Central memory CD8-positive, alpha-beta T cell (primary cell): ENCODE measurements at regions not wholly inside any gene's neighbourhood (a gene's known extent, or its start where the extent isn't known, plus 50 kb on each side); places are given as distances from the start of the nearest gene placed in this dataset.

Source experiments
- ATAC-seq: fragments of 150-1000 bp; cut with Tn5 transposase; replicated peaks from 2 replicates; pipeline ENCODE4 v1.10.0; 2022; ENCODE audit warnings: mild to moderate bottlenecking, moderate FRiP score, moderate number of reproducible peaks; ENCODE audit not compliant: poor library complexity, severe bottlenecking; ENCODE audit errors: extremely low read depth
- DNase-seq, 2 donors: peaks; one replicate each; pipeline ENCODE4 v3.0.0; 2021; ENCODE audit warnings: low spot score in 2 of 2
- H3K27ac Mint-ChIP-seq: one replicate; pipeline ENCODE4 v1.8.0; 2022; ENCODE audit warnings: low read depth, mild to moderate bottlenecking, moderate library complexity, mixed read lengths
- H3K27me3 Mint-ChIP-seq: one replicate; pipeline ENCODE4 v1.8.0; 2022; ENCODE audit warnings: mixed read lengths
- H3K36me3 Mint-ChIP-seq: one replicate; pipeline ENCODE4 v1.8.0; 2022; ENCODE audit warnings: mild to moderate bottlenecking, moderate library complexity, mixed read lengths; ENCODE audit not compliant: insufficient read depth
- H3K4me1 Mint-ChIP-seq: one replicate; pipeline ENCODE4 v1.8.0; 2022; ENCODE audit warnings: mixed read lengths
- H3K4me3 Mint-ChIP-seq: one replicate; pipeline ENCODE4 v1.8.0; 2022; ENCODE audit warnings: mild to moderate bottlenecking, moderate library complexity, mixed read lengths
- H3K9me3 Mint-ChIP-seq: one replicate; pipeline ENCODE4 v1.8.0; 2022; ENCODE audit warnings: mixed read lengths

- H3K27me3 Mint-ChIP-seq = peaks cover 7% of the 10 kb centered on the region
- ATAC-seq (no peak), DNase-seq (no peak)
- H3K27ac Mint-ChIP-seq = no peak overlapping the region
- no peaks in the 10 kb centered on the region for H3K4me1 Mint-ChIP-seq
- no peaks in the 10 kb centered on the region for H3K9me3 Mint-ChIP-seq
- H3K36me3 Mint-ChIP-seq = no peaks in the 10 kb centered on the region
- H3K4me3 Mint-ChIP-seq = no peak overlapping the region
Observed at GRCh38 chr5:2113348-2114131, 230.8 kb upstream of the IRX4 start.

- H3K36me3 Mint-ChIP-seq = no peaks in the 10 kb centered on the region
- ATAC-seq (no peak), DNase-seq (no peak)
- H3K27me3 Mint-ChIP-seq = peaks cover 7% of the 10 kb centered on the region
- no peaks in the 10 kb centered on the region for H3K4me1 Mint-ChIP-seq
- H3K27ac Mint-ChIP-seq = no peak overlapping the region
- H3K9me3 Mint-ChIP-seq = no peaks in the 10 kb centered on the region
- no peak overlapping the region for H3K4me3 Mint-ChIP-seq
Observed at GRCh38 chr5:2112173-2113025, 229.7 kb upstream of the IRX4 start.

GRCh38 chr5:2111569-2112105 is 228.9 kb upstream of the IRX4 start:
- Mint-ChIP-seq H3K27me3 (peaks cover 7% of the 10 kb centered on the region), H3K4me3 (no peak overlapping the region), H3K9me3 (no peaks in the 10 kb centered on the region), H3K4me1 (no peaks in the 10 kb centered on the region), H3K27ac (no peak overlapping the region), H3K36me3 (no peaks in the 10 kb centered on the region)
- no peak for DNase-seq
- no peak for ATAC-seq

GRCh38 chr5:2110934-2111462 is 228.3 kb upstream of the IRX4 start:
- Mint-ChIP-seq H3K9me3 (no peaks in the 10 kb centered on the region), H3K36me3 (peaks cover 2% of the 10 kb centered on the region), H3K27me3 (peaks cover 7% of the 10 kb centered on the region), H3K4me1 (no peaks in the 10 kb centered on the region), H3K4me3 (no peak overlapping the region), H3K27ac (no peak overlapping the region)
- no peak for ATAC-seq
- no peak for DNase-seq

DNA sequence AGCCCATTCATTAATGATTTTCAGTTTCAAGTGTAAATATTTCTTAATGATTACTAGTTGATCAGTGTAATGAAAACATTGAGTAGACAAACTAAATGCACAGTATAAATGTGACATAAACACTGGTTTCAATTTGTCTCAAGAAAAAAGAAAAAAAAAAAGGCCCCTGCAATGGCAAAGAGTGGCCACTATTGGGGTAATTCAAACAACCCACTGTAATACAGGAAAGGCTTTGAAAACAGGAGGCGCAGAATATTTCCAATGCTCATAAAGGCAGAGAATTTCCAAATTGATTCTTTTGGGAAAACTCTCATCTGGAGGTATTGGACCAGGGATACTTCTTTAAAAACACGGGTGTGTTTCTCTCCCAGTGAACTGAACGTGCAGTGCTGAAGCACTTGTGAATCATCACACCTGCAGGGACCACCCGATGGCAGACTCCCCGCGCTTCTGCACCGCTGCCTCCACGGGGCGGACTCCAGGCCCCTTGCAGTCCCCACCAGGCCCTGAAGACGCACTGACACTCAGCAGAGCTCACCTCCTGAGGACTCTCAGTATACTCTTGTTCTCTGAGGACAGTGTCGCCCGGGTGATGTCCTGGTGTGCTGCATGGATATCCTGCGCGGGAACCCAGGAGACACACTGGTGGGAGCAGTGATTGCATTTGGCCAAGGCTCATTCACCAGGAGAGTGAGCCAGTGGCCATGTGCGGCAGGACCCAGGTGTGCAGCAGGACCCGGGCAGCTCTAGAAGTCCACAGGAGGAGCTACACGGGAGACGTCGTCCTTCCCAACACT is 227.6 kb upstream of the IRX4 start:
- Mint-ChIP-seq H3K9me3 (no peaks in the 10 kb centered on the region), H3K36me3 (peaks cover 2% of the 10 kb centered on the region), H3K27ac (no peak overlapping the region), H3K4me3 (no peak overlapping the region), H3K27me3 (peaks cover 4% of the 10 kb centered on the region), H3K4me1 (no peaks in the 10 kb centered on the region)
- no peak for DNase-seq
- ATAC-seq = no peak

- no peak for DNase-seq
- Mint-ChIP-seq H3K9me3 (no peaks in the 10 kb centered on the region), H3K36me3 (peaks cover 2% of the 10 kb centered on the region), H3K27me3 (no peaks in the 10 kb centered on the region), H3K4me3 (no peak overlapping the region), H3K4me1 (no peaks in the 10 kb centered on the region), H3K27ac (no peak overlapping the region)
- no peak for ATAC-seq
Observed at GRCh38 chr5:2109566-2109965, 226.8 kb upstream of the IRX4 start.

DNA sequence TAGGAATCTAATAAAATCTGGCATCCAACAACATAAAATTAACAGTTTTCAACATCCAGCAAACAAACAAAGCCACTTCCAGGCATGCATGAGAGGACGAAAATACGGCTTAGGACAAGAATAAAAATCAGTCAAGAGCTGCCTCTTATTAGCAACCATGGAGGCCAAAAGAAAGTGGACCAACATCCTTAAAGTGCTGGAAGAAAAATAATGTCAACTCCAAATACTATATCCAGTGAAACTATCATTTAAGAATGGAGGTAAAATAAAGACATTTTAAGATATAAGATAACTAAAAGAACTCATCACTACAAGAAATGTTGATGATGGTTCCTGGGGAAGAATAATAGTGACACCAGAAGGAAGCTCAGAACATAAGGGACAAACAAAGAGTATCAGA is 224.0 kb upstream of the IRX4 start:
- no peaks in the 10 kb centered on the region for H3K4me1 Mint-ChIP-seq
- H3K9me3 Mint-ChIP-seq = no peaks in the 10 kb centered on the region
- H3K4me3 Mint-ChIP-seq = no peak overlapping the region
- H3K27ac Mint-ChIP-seq = no peak overlapping the region
- no peak for DNase-seq
- no peak for ATAC-seq
- peaks cover 2% of the 10 kb centered on the region for H3K36me3 Mint-ChIP-seq
- no peaks in the 10 kb centered on the region for H3K27me3 Mint-ChIP-seq

GRCh38 chr5:2105141-2105540 is 222.4 kb upstream of the IRX4 start:
- Mint-ChIP-seq H3K36me3 (peaks cover 2% of the 10 kb centered on the region), H3K27ac (no peak overlapping the region), H3K4me1 (no peaks in the 10 kb centered on the region), H3K27me3 (peaks cover 8% of the 10 kb centered on the region), H3K9me3 (no peaks in the 10 kb centered on the region), H3K4me3 (no peak overlapping the region)
- ATAC-seq (no peak), DNase-seq (no peak)

DNA sequence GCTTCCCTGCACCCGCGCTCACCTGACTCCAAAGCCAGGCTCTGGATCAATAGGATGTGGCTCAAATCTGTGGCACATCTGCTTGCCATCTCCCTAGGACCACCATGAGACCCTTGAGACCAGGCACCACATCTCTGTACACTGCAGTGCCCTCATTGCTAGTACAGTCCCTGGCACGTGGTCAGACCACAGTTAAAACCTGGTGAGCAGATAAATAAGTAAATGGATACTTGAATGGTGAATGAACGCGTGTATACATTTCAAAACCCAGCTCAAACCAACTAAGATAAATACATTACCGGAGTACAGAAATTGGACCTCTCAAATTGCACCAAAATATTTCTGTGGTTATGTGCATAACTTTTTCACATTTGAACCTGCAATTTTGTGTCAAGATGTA is 221.2 kb upstream of the IRX4 start:
- H3K4me1 Mint-ChIP-seq = no peaks in the 10 kb centered on the region
- ATAC-seq (no peak), DNase-seq (no peak)
- H3K36me3 Mint-ChIP-seq = peaks cover 2% of the 10 kb centered on the region
- no peak overlapping the region for H3K4me3 Mint-ChIP-seq
- no peak overlapping the region for H3K27ac Mint-ChIP-seq
- H3K27me3 Mint-ChIP-seq = peaks cover 15% of the 10 kb centered on the region
- H3K9me3 Mint-ChIP-seq = no peaks in the 10 kb centered on the region

- Mint-ChIP-seq H3K4me3 (no peak overlapping the region), H3K4me1 (no peaks in the 10 kb centered on the region), H3K36me3 (peaks cover 2% of the 10 kb centered on the region), H3K9me3 (no peaks in the 10 kb centered on the region), H3K27me3 (peaks cover 23% of the 10 kb centered on the region), H3K27ac (no peak overlapping the region)
- DNase-seq (no peak), ATAC-seq (no peak)
Observed at GRCh38 chr5:2102819-2103776, 220.4 kb upstream of the IRX4 start.

DNA sequence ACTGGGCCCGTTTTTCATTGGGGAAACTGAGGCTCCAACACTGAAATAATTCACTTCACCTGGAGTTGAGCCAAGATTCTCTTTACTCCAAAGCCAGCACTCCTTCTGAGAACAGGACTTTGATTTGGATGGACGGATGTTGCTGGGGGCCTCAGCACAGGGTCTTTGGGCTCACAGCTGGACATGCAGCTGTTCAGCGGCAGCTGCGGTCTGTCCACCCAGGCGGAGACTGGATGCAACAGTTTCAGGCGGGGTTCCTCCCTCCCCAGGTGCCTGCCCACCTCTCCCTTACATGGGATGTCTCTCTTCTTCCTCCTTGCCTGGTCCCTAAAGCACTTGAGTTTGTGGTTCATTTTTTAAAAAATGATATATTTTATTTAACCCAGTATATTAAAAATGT is 219.0 kb upstream of the IRX4 start:
- Mint-ChIP-seq H3K27me3 (peaks cover 23% of the 10 kb centered on the region), H3K4me3 (no peak overlapping the region), H3K36me3 (peaks cover 2% of the 10 kb centered on the region), H3K9me3 (no peaks in the 10 kb centered on the region), H3K4me1 (no peaks in the 10 kb centered on the region), H3K27ac (no peak overlapping the region)
- ATAC-seq = no peak
- no peak for DNase-seq
